Esophagus mucosa (tissue), 1 donor: ENCODE measurements at regions not wholly inside any gene's neighbourhood (a gene's known extent, or its start where the extent isn't known, plus 50 kb on each side); places are given as distances from the start of the nearest gene placed in this dataset.
A peak's percentile ranks its signal among the peaks of the same experiment; 100 is the strongest.
"Not testable (repeated sequence)": the region's sequence is repeated elsewhere in the genome, so short reads cannot be mapped to it uniquely, and the experiment has no call there.

Experiments
- ATAC-seq: fragments of 200-7000 bp; cut with Tn5 transposase; one replicate; pipeline ENCODE4 v1.9.1; 2020
- donor health status: DM: yes; HTN: yes; CAD: no.

DNA sequence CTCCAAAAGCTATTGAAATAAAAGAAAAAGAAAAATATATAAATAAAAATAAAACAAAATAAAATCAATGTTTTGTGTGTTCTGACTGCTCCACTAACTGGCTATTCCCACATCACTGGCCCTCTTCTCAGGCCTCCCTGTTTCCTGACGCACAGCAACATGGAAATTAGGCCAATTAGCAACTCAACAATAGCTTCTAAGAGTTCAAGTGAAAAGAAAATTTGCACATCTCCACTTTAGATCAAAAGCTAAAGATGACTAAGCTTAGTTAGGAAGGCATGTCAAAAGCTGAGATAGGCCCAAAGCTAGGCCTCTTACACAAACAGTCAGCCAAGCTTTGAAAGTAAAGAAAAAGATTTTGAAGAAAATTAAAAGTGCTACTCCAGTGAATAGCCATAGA lies 200.8 kb downstream of the DUSP6 start:
- ATAC-seq, result no peak

DNA sequence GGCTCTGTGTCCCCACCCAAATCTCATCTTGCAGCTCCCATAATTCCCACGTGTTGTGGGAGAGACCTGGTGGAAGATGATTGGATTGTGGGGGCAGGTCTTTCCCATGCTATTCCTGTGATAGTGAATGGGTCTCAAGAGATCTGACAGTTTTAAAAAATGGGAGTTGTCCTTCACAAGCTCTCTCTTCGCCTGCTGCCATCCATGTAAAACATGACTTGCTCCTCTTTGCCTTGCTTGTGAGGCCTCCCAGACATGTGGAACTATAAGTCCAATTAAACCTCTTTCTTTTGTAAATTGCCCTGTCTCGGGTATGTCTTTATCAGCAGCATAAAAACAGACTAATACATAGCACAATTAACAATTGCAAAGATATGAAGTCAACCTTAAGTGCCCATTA lies 201.5 kb downstream of the DUSP6 start:
- not testable (repeated sequence) for ATAC-seq

DNA sequence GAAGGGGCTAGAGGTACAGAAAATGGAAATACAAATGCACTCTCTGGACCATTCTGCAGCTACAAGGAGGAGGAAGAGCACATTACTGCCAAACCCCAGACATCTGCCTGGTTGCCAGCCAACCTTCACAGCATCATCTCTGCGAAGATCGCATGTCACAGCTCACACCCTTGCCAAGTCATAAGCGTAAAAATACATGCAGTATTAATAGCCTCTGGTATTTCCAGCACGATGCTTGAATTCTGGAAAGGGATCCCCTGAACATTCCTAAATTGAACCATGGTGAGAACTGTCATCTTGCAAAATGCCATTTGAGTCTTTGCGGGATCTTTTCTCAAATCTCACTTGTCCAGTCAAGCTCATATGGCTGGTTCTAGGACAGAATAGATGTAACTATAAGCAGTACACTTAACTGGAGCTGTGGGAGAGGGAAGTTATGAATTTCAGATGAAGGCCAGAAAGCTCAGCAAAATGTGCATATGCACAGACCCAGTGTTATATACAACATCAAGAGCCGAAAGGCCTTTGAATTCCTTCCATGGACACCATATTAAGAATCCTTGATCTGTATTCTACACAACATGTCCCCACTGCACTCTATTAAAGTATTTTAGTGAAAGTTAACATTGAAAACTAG lies 211.6 kb downstream of the DUSP6 start:
- ATAC-seq, result no peak

DNA sequence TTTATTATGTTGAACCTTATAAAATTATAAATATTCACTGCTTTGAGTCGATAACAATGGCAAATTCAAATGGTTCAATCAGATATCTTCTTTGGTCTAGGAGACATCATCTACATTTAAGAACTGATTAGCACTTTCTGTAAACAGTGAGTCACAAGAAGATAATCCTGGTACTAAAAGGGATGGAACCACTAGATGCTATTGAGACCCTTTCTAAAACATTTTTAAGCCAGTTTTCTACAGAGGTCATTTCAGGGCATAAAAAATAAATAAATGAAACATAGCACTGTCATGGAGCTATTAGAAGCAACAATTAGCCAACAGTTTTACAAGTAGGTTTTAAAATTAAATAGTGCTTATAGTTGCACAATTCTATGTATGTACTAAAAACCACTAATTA lies 212.2 kb downstream of the DUSP6 start:
- no peak for ATAC-seq

DNA sequence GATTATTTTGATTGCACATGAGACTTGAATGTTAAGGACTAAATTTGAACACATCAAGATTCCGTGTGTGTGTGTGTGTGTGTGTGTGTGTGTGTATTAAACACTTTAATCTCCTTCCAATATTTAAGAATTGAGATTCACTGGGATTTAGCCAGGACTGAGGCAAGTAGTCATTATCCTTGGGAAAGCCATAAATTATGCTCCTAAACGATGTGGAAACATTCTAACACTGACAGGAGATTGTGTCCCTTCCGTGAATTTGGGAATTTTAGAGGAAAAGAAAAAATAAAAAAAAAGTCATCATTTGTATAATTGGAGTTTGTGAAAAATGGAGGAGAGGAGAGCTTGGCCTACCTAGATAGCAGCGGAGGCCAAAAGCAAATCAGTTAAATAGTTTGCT lies 212.9 kb downstream of the DUSP6 start:
- no peak for ATAC-seq

DNA sequence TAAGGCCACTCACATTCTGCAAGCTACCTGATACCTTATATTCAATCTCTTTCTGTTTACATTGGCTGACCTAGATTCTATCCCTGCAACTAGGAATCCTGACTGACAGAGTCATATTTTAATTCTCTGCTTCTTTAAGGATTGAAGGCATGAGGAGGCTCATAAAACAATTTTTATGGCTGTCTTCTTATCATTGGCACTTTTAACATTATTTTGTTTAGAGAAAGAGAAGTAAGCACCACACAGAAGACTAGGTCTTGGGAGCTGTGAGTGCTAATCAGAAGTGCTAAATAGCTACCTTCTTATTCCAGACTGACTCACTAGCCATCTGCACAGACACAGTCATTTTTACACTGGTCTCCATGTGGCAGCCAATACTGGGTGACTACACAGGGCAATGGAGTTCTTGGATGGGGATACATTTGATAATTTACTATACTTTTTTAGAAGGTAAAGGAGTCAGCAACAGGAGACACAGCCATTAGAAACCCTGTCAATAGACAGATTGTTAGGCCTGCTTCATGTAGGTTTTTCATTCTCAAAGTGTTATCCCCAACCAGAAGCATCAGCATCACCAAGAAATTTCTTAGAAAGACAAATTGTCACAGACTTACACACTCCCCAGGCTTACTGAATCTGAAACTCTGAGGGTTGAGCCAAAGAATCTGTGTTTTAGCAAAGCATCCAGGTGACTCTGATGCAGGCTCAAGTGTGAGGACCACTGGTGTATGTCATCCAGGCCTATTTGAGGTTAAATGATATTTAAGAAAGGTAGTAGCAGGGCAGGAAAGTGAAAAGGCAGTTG lies 214.1 kb downstream of the DUSP6 start:
- no peak for ATAC-seq

DNA sequence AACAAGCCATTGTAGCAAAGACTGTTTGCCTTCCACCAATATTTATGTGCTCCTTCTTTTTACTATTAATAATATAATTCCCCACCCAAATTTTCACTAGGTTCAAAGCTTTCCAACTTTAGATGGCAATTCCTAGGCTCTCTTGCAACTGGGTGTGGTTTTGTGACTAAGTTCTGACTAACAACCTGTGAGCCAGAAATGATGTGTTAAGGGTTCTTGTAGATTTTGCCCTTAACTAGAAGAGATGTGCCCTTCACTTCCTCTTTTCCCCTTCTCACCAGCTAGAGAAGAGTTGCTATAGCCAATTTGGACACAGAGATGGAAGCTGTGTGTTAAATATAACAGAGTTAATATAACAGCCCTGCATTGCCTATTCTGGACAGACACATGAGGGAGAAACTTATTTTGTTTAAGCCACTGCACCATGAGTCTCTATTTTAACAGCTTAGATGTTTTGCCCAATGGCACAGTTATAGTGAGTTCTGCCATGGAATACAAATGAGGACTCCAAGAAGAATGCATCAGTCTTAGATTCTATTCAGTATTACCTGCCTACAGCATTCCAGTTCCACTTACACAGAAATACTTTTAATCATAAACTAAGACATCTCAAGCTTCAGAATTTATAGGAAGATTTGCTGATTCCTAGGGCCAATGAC lies 216.2 kb downstream of the DUSP6 start:
- peak; percentile 70 for ATAC-seq

DNA sequence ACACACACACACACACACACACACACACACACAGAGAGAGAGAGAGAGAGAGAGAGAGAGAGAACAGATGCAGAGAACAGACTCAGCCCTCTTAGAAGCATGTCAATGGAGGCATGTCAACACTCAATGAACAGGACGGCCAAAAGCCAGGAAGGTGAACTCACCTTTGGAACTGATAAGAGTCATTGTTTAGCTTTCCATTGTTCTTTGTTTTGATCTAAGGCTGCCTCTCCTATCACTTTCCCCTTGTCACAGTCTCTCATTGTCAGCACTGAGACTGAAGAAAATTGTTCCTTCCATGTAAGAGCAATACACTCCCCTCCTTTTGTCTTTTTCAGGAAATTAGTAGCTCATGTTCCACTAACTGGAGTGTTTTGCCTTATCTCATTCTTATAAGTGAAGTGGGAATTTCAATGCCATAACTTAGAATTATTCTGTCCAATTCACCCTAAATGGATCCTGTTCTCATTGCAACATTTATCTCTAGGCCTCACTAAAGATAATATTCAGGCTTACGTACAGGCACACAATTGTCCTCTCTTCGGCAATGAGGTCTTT lies 218.0 kb downstream of the DUSP6 start:
- no peak for ATAC-seq

DNA sequence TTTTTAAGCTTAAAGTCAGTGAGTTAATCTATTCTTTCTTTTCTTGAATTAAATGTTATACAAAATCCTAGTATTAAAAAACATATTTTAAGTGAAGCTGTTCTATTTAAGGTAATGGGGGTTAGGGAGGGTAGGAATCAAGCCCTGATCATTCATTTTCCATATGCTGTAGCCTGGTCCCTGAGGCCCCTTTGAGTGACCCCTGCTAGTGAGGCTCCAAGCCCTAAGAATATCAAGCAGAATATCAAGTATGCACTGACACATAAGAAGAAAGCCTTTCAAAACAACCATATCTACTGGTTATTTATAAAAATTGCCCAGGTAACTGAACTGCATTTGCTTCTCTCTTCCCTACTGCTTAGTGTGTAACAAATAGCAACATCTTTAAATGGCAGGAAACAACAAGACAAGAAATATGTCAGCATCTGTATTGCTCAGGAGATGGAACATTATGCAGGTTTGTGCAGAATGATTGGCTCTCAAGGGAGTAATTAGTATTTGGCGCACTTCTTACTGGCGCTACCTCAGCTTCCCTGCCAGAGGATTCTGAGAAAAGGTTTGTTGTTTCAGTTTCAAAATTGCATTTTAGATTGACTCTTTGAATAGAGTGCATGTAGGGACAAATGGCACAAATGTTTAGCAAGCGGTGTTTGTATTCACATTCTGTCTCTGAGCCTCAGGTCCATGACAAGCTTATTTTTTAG lies 223.0 kb downstream of the DUSP6 start:
- ATAC-seq, result no peak

DNA sequence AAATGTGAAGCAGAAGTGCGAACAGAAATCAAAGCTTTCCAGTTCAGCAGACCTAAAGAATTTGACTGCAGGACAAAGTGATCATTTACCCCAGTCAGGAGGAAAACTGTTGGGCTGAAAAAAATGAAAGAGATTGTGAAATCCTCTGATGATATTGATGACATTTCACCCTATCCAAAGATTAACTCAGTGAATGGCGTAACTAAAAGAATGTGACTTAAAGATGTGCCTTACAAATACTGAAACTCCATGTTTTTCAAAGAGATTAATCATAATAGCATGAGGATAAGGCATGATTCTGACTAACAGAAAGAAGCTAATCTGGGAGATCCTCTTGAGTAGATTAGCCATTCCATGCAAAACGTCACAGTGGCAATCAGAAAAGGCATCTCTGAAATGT lies 225.6 kb downstream of the DUSP6 start:
- no peak for ATAC-seq

DNA sequence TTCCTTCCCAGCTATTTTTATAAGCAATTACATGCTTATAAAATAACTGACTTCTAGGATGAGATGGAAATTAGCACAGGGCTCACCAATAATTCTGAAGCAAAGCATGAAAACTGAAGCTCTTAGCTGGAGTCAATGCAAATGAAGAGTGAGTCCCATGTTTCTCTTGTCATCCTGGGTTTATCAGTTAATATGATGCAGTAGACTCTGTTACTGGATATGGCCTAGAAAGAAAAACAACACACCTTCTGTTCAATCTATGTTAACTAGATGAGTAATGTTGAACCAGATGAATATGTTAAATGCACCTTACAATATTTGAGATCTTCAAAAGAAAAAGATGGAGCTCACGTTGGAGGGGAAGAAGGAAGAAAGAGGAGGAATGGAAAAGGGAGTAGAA lies 229.4 kb downstream of the DUSP6 start:
- ATAC-seq, result no peak

DNA sequence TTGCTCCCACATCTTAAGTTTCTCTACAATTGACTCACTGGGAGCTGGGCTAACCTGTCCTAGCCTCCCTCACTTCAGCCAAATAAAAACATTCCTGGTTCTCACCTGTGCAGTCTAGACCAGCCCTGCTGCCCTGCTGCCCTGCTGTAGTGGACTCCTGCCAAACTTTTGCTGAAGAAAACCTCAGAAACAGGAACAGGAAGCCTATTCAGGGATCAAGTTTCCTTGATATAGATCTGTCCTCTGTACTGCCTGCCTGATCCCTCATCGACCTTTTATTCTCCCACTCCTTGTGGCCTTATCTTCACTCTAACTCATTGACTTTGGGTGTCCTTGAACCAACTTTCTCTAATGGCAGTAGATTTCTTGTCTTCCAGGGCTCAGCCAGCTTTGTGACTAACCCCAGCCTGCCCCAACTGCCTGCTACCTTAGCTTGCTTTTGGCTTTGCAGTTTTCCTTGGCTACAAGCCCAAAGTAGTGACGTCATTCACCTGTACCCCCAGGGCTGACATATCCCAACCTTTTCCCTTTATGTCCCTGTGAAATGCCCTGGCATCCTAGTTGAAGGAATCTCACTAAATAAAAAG lies 234.8 kb downstream of the DUSP6 start:
- peak; percentile 96 for ATAC-seq

DNA sequence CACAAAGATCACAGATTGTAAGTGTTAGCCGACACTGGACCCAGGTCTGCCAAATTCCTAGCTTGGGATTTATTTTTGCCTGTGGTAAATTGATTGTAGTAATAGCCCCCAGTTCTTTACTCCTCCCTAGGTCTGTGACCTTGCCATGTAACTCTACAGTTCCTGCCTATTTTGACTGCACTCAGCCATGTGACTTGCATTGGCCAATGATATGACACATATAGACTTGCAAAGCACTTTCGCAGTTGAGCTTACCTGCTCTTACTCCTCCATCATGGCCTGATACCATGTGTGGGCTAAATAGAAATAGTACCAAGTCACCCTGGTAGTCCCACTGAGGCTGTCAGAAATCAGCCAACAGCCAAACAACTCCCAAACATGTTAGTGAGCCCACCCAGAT lies 240.3 kb downstream of the DUSP6 start:
- ATAC-seq, result no peak

DNA sequence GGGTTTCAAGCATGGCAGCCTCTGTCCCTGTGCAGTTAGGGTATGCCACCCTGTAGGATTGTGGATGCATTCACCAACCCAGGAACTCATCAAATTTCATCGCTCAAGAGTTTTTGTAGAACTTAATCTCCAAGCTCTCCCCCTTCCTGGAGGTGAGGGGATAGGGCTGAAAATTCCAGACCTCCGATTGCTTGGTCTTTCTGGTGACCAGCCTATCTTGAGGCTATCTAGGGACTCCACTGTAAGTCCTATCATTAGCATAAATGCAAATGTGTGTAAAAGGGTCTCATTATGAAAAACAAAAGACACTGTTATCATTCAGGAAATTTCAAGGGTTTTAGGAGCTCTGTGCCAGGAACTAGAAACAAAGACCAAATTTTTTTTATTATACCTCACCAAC lies 244.0 kb downstream of the DUSP6 start:
- ATAC-seq, result no peak

DNA sequence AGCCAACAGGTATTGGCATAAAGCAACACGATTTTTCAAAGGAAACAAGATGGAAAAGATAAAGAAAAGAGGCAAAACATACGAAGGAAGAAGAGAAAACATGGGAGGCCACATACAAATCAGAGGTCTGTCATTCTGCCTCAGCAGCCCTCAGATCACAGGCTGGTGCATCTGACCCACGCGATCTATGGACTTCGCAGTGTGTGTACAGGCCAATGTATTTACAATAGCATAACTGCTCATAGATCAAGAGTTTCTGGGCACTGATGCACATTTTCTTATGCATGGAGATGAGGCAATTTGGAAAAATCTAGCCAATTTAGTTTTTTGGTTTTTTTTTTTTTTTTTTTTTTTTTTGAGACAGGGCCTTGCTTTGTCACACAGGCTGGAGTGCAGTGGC lies 245.4 kb downstream of the DUSP6 start:
- no peak for ATAC-seq

DNA sequence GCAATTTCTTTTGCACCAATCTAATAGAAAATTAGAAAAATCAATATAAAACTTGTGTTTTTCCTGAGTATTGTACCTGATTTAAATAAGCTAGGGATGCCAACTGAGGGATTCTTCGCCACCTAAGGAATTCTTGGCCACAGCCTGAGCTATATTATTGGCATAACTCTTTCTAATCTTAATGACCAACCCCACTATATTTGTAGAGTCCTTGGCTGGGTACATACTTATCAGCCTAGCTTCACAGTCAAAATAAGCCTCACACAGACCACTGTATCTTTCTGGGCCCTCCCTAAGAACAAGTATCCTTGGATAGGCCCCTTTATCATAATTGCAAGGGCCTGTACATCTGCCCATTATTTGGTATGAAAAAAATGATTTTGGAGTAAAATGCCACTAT lies 247.1 kb downstream of the DUSP6 start:
- no peak for ATAC-seq

DNA sequence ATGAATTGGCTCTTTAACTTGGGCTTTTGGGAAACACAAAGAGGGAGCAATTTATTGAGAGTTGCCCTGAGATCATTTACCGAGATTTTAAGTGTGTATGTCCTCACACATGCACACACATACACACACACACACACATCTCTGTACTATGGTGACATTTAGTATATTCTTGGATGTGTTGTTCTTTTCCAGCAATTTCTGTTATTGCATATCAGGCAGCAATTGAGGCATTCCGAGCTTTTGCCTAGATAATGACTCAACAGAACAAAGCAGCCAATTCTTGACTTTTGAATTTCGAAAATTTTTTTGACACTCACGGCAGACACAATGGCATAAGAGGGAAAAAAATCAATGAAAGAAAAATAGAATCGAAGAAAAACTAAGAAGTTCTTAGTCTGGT lies 248.5 kb downstream of the DUSP6 start:
- ATAC-seq, result no peak

DNA sequence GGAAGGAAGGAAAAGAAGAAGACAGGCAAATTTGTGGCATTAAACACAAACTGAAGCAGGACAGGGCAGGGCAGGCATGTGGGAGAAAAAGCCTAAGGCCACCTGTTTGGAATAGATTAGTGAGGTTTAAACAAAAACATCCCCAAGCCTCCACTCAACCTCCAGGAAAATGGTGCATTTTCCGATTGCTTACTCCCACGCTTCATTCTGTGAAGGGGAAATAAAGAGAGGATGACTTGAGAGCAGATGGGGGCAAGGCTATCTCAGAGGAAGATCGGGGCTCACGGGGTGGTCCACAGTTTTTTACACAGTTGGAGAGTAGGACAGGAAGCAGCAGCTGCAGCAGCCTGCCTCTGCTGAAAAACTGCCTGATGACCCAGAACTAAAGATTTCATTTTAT lies 250.9 kb downstream of the DUSP6 start:
- ATAC-seq, result no peak

DNA sequence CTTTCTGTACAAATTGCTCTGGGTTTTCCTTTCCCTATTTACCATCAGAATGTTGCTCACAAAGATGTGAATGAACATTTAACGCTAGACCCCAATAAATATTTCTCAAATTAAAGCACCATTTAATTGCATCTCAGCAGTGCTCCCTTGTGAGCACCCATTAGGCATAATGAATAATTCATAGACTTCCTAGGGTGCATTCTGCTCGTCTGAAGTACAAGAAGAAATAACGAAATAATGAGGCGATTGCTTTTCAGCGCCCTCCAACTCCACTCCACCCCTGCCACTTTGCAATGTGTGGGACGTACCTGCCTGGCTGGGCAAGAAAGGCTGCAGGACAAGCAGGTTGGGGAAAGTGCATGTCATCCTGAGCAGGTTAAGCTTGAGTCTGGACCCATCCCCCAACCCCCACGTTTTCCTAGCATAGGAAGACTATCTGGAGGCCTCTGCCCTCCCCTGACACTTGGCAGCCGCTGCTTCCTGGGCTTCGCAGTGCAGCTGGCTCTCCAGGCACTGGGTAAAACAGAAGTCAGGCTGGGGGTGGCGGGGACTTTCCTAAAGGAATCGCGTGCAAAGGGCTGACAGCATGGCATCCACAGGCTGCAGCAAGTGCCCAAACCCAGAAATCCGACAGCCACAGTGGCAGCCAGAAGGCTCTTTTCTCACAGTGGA lies 253.7 kb downstream of the DUSP6 start:
- peak; percentile 23 for ATAC-seq

DNA sequence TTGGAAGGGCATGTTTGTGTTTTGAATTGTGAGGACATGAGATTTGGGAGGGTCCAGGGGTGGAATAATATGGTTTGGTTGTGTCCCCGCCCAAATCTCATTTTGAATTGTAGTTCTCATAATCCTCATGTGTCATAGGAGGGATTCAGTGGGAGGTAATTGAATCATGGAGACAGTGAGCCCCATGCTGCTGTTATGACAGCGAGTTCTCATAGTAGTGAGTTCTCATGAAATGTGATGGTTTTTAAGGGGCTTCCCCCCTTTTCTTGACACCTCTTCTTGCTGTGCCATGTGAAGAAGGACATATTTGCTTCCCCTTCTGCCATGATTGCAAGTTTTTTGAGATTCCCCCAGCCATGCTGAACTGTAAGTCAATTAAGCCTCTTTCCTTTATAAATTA lies 260.0 kb downstream of the DUSP6 start:
- ATAC-seq, result no peak

DNA sequence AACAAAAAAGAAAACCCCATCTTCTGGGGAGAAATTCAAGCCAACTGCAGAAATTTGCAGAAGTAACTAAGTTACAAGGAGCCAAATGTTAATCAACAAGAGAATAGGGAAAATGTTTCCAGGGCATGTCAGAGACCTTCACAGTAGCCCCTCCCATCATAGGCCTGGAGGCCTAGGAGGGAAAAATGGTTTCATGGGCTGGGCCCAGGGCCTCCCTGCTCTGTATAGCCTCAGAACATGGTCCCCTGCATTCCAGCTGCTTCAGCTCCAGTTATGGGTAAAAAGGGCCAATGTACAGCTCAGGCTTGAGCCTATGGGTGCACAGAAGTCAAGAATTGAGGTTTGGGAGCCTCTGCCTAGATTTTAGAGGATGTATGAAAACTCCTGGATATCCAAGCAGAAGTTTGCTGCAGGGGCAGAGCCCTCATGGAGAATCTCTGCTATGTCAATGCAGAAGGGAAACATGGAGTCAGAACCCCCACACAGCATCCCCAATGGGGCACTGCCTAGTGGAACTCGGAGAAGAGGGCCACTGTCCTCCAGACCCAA lies 260.9 kb downstream of the DUSP6 start:
- no peak for ATAC-seq

DNA sequence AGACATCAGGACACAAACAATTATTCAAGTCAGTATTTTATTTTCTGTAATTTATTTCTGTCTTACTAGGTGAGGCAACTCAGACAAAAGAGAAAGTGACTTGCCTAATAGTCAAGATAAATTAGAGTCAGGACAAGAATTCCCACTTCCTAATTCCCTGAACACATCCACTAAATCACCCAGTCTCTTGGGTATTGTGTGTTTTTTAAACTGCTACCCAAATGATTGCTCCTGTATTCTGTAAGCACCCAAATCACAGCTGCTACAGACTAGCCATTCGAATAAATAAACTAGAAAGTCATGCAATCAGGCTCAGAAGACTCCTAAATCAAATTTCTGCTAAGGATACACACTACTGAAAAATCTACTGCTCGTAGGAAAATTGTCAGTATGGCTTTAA lies 263.0 kb downstream of the DUSP6 start:
- no peak for ATAC-seq
